ENCODE measurements at regions not wholly inside any gene's neighbourhood (a gene's known extent, or its start where the extent isn't known, plus 50 kb on each side); places are given as distances from the start of the nearest gene placed in this dataset.

- H3K36me3 ChIP-seq (ENCODE audit: low read depth), result no peaks in the 10 kb centered on the region
- intact Hi-C loops (cut with DNase I, micrococcal nuclease), result no loop called here
- H3K4me3 ChIP-seq, result no peak overlapping the region
- peaks cover 36% of the 10 kb centered on the region for H3K9me3 ChIP-seq
- no peaks in the 10 kb centered on the region for H3K4me1 ChIP-seq (ENCODE audit: low read depth)
- TF ChIP-seq CTCF (IDR thresholded peaks at IDR 0.05), result no peak
- ATAC-seq (no peak), DNase-seq (no peak)
Measured at GRCh38 chr3:166663194-166663593, 716.9 kb downstream of the ZBBX start.

- TF ChIP-seq CTCF (IDR thresholded peaks at IDR 0.05), result no peak
- H3K4me3 ChIP-seq, result no peak overlapping the region
- intact Hi-C loops (cut with DNase I, micrococcal nuclease), result no loop called here
- no peaks in the 10 kb centered on the region for H3K4me1 ChIP-seq (ENCODE audit: low read depth)
- ATAC-seq, result no peak
- DNase-seq, result no peak
- H3K36me3 ChIP-seq (ENCODE audit: low read depth), result no peaks in the 10 kb centered on the region
- peaks cover 31% of the 10 kb centered on the region for H3K9me3 ChIP-seq
Measured at GRCh38 chr3:166661621-166662020, 718.5 kb downstream of the ZBBX start.

GRCh38 chr3:166660962-166661361 is 719.1 kb downstream of the ZBBX start:
- Histone ChIP-seq H3K36me3 (ENCODE audit: low read depth) (no peaks in the 10 kb centered on the region), H3K4me1 (ENCODE audit: low read depth) (no peaks in the 10 kb centered on the region), H3K9me3 (peaks cover 32% of the 10 kb centered on the region), H3K4me3 (no peak overlapping the region)
- ATAC-seq (no peak), DNase-seq (no peak)
- intact Hi-C loops (cut with DNase I, micrococcal nuclease), result no loop called here
- no peak for TF ChIP-seq CTCF (IDR thresholded peaks at IDR 0.05)

GRCh38 chr3:166637984-166638530 is 742.0 kb downstream of the ZBBX start:
- ATAC-seq (no peak), DNase-seq (peak in 1 of 3 donors; percentile 21)
- intact Hi-C loops (cut with DNase I, micrococcal nuclease), result no loop called here
- no peak for TF ChIP-seq CTCF (IDR thresholded peaks at IDR 0.05)
- H3K4me3 ChIP-seq, result no peak overlapping the region
- H3K36me3 ChIP-seq (ENCODE audit: low read depth), result no peaks in the 10 kb centered on the region
- H3K4me1 ChIP-seq (ENCODE audit: low read depth), result no peaks in the 10 kb centered on the region
- H3K9me3 ChIP-seq, result peaks cover 11% of the 10 kb centered on the region

GRCh38 chr3:166634091-166634746 is 745.9 kb downstream of the ZBBX start:
- TF ChIP-seq CTCF (IDR thresholded peaks at IDR 0.05), result no peak
- H3K4me1 ChIP-seq (ENCODE audit: low read depth), result no peaks in the 10 kb centered on the region
- intact Hi-C loops (cut with DNase I, micrococcal nuclease), result no loop called here
- no peaks in the 10 kb centered on the region for H3K36me3 ChIP-seq (ENCODE audit: low read depth)
- DNase-seq (no peak), ATAC-seq (no peak)
- H3K9me3 ChIP-seq, result peaks cover 11% of the 10 kb centered on the region
- no peak overlapping the region for H3K4me3 ChIP-seq
